Karpas-422 (cell line): ENCODE measurements at regions not wholly inside any gene's neighbourhood (a gene's known extent, or its start where the extent isn't known, plus 50 kb on each side); places are given as distances from the start of the nearest gene placed in this dataset.
"Not testable (repeated sequence)": the region's sequence is repeated elsewhere in the genome, so short reads cannot be mapped to it uniquely, and the experiment has no call there.

ENCODE experiments used
- DNase-seq: peaks from one replicate; pipeline ENCODE4 v3.0.0-alpha.2; 2015
- H2AFZ ChIP-seq: fragments of 200-600 bp; sonication (generic); 2 replicates; pipeline ENCODE4 v1.6.1; 2014; ENCODE audit warnings: antibody characterized with exemption, low read length, mixed read lengths
- H3K27ac ChIP-seq: fragments of 200-600 bp; sonication (generic); 2 replicates; pipeline ENCODE4 v1.5.1; 2014; ENCODE audit warnings: mild to moderate bottlenecking, low read length, moderate library complexity
- H3K27me3 ChIP-seq: fragments of 200-600 bp; sonication (generic); 2 replicates; pipeline ENCODE4 v1.6.1; 2014; ENCODE audit warnings: low read length, mixed read lengths
- H3K36me3 ChIP-seq: fragments of 200-600 bp; sonication (generic); 2 replicates; pipeline ENCODE4 v1.6.1; 2014; ENCODE audit warnings: low read length, mixed read lengths; ENCODE audit not compliant: insufficient read depth
- H3K4me1 ChIP-seq: fragments of 200-600 bp; sonication (generic); 2 replicates; pipeline ENCODE4 v1.6.1; 2014; ENCODE audit warnings: mild to moderate bottlenecking, low read length, mixed read lengths
- H3K4me2 ChIP-seq: fragments of 200-600 bp; sonication (generic); 2 replicates; pipeline ENCODE4 v1.6.1; 2014; ENCODE audit warnings: low read length, low read depth, mild to moderate bottlenecking; ENCODE audit not compliant: poor library complexity, severe bottlenecking
- H3K4me3 ChIP-seq: fragments of 200-600 bp; sonication (generic); 2 replicates; pipeline ENCODE4 v1.5.1; 2014; ENCODE audit warnings: mild to moderate bottlenecking, antibody characterized with exemption, low read length, mixed read lengths
- H3K79me2 ChIP-seq: fragments of 200-600 bp; sonication (generic); 2 replicates; pipeline ENCODE4 v1.6.1; 2014; ENCODE audit warnings: mild to moderate bottlenecking, low read length, mixed read lengths
- H3K9ac ChIP-seq: fragments of 200-600 bp; sonication (generic); 2 replicates; pipeline ENCODE4 v1.6.0; 2014; ENCODE audit warnings: low read length
- H3K9me2 ChIP-seq: fragments of 200-600 bp; sonication (generic), shearing (Covaris generic); replicated peaks from 2 replicates; pipeline ENCODE4 v1.6.0; 2014; ENCODE audit warnings: mild to moderate bottlenecking, low read length, moderate library complexity; ENCODE audit not compliant: insufficient read depth
- H3K9me3 ChIP-seq: fragments of 300-700, 200-600 bp; sonication (generic); 2 replicates; pipeline ENCODE4 v1.6.1; 2014; ENCODE audit warnings: low read length, mixed read lengths
- H4K20me1 ChIP-seq: fragments of 200-600 bp; sonication (generic); 2 replicates; pipeline ENCODE4 v1.6.1; 2014; ENCODE audit warnings: mild to moderate bottlenecking, antibody characterized with exemption, low read length, low read depth; ENCODE audit not compliant: insufficient read depth

DNA sequence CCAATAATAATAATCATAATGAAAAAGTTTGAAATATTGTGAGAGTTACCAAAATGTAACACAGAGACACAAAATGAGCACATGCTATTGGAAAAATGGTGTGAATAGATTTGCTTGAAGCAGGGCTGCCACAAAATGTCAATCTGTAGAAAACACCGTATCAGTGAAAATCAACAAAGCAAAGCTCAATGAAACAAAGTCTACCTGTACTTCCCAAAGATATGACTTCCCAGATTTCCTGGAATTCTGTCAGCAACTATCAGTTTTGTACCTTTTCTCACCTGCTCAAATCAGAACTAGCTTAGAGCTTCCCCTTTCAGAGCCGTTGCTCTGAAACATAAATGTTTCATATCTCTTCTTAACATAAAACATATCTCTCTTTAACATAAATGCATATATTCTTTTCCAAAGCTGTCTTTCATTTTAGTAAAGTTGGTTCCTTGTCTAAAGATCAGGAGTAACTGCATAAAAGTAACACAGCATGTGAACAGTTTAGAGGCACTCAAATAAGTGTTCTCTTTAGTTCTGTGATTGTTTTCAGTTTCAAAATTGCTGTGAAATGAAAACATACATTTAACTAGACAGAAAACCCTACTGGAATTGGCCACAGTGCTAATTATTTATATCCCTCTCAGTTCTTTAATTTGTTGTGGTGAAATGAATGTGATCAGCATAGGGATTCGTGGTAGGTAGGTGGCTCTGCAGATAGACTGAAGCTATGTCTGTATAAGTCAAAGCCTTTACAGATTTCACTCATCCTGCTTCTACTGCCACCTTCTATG, 262.5 kb downstream of the KCNJ3 start:
- H4K20me1 ChIP-seq, result no peaks in the 10 kb centered on the region
- H3K79me2 ChIP-seq, result no peaks in the 10 kb centered on the region
- DNase-seq, result no peak
- H3K27ac ChIP-seq, result no peak overlapping the region
- no peaks in the 10 kb centered on the region for H3K9me2 ChIP-seq
- peaks cover 15% of the 10 kb centered on the region for H3K9me3 ChIP-seq
- H3K4me2 ChIP-seq, result no peak overlapping the region
- H3K27me3 ChIP-seq, result no peaks in the 10 kb centered on the region
- no peak overlapping the region for H2AFZ ChIP-seq
- H3K4me3 ChIP-seq, result no peak overlapping the region
- H3K9ac ChIP-seq, result no peak overlapping the region
- no peaks in the 10 kb centered on the region for H3K4me1 ChIP-seq
- H3K36me3 ChIP-seq, result no peaks in the 10 kb centered on the region

DNA sequence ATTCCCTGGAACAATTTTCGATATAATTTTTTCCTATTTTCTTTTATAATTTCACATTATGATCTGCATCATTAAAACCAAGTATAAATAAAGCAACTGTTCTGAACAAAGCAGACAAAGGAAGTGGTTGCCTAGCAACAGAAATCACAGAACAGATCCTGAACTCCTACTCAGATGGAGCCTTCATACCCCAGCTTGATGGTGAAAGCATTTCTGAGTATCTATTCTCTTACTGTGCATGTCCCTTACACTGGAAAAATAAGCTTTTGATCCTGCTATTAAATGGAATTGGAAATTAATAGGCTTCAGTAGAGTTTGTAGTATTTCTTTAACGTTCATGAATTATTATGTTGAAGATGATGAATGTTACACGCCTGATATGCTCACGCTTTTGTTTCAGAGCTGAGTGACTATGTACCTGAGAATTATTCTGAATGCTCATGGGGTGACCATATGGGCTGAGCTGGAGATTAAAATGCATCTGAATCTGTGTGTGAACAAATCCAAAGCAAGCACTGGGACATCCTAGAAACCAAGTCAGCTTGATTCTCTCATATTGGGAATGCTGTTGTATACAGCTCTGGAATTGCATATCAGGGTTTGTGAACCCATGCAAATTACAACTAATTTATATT, 254.0 kb downstream of the KCNJ3 start:
- no peaks in the 10 kb centered on the region for H3K9me2 ChIP-seq
- DNase-seq, result no peak
- H3K79me2 ChIP-seq, result no peaks in the 10 kb centered on the region
- no peaks in the 10 kb centered on the region for H4K20me1 ChIP-seq
- H3K27me3 ChIP-seq, result no peaks in the 10 kb centered on the region
- H3K4me3 ChIP-seq, result no peak overlapping the region
- H3K9ac ChIP-seq, result no peak overlapping the region
- peaks cover 8% of the 10 kb centered on the region; the same call in 1 of the 2 replicates for H3K9me3 ChIP-seq
- H3K4me1 ChIP-seq, result no peaks in the 10 kb centered on the region
- no peak overlapping the region for H2AFZ ChIP-seq
- H3K36me3 ChIP-seq, result no peaks in the 10 kb centered on the region
- no peak overlapping the region for H3K27ac ChIP-seq
- no peak overlapping the region for H3K4me2 ChIP-seq

DNA sequence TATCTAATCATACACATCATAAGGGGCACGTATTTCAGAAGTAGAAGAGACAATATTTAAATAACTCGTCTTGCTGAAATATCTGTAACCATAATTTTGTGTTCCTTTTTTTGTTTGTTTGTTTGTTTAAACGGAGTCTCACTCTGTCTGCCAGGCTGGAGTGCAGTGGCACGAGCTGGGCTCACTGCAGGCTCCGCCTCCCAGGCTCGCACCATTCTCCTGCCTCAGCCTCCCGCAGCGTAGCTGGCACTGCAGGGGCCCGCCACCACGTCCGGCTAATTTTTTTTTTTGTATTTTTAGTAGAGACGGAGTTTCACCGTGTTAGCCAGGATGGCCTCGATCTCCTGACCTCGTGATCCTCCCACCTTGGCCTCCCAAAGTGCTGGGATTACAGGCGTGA, 248.9 kb downstream of the KCNJ3 start:
- H3K27me3 ChIP-seq, H4K20me1 ChIP-seq, DNase-seq, H3K9me2 ChIP-seq, H3K36me3 ChIP-seq, H3K4me2 ChIP-seq, H3K4me1 ChIP-seq, H2AFZ ChIP-seq, H3K27ac ChIP-seq, H3K4me3 ChIP-seq, H3K9ac ChIP-seq, H3K79me2 ChIP-seq: not testable (repeated sequence)
- H3K9me3 ChIP-seq, result peaks cover 19% of the 10 kb centered on the region; the same call in 1 of the 2 replicates

- no peak for DNase-seq
- Histone ChIP-seq H3K4me3 (no peak overlapping the region), H3K9me3 (peaks cover 14% of the 10 kb centered on the region; the same call in 1 of the 2 replicates), H3K27ac (no peak overlapping the region), H3K9me2 (no peaks in the 10 kb centered on the region), H4K20me1 (no peaks in the 10 kb centered on the region), H3K79me2 (no peaks in the 10 kb centered on the region), H2AFZ (no peak overlapping the region), H3K36me3 (no peaks in the 10 kb centered on the region), H3K4me2 (no peak overlapping the region), H3K27me3 (no peaks in the 10 kb centered on the region), H3K9ac (no peak overlapping the region), H3K4me1 (no peaks in the 10 kb centered on the region)
These were observed 247.5 kb downstream of the KCNJ3 start for GRCh38 chr2:154945984-154946383.

GRCh38 chr2:154941379-154941778, 242.9 kb downstream of the KCNJ3 start:
- H3K4me1 ChIP-seq, result no peaks in the 10 kb centered on the region
- no peaks in the 10 kb centered on the region for H3K79me2 ChIP-seq
- H3K9ac ChIP-seq, result no peak overlapping the region
- no peak for DNase-seq
- H3K27me3 ChIP-seq, result no peaks in the 10 kb centered on the region
- H4K20me1 ChIP-seq, result no peaks in the 10 kb centered on the region
- H2AFZ ChIP-seq, result no peak overlapping the region
- no peak overlapping the region for H3K27ac ChIP-seq
- H3K9me2 ChIP-seq, result no peaks in the 10 kb centered on the region
- H3K9me3 ChIP-seq, result peaks cover 25% of the 10 kb centered on the region; the same call in 1 of the 2 replicates
- H3K4me3 ChIP-seq, result no peak overlapping the region
- no peak overlapping the region for H3K4me2 ChIP-seq
- H3K36me3 ChIP-seq, result no peaks in the 10 kb centered on the region

GRCh38 chr2:154934213-154934612, 235.7 kb downstream of the KCNJ3 start:
- Histone ChIP-seq H2AFZ (no peak overlapping the region), H3K4me2 (no peak overlapping the region)
- DNase-seq, result no peak

GRCh38 chr2:154924531-154924930, 226.0 kb downstream of the KCNJ3 start:
- Histone ChIP-seq H3K4me3 (no peak overlapping the region), H4K20me1 (no peaks in the 10 kb centered on the region), H3K27ac (no peak overlapping the region), H3K9me2 (no peaks in the 10 kb centered on the region), H3K4me2 (no peak overlapping the region), H3K27me3 (no peaks in the 10 kb centered on the region), H3K36me3 (no peaks in the 10 kb centered on the region), H3K79me2 (no peaks in the 10 kb centered on the region), H3K9ac (no peak overlapping the region), H2AFZ (no peak overlapping the region), H3K4me1 (no peaks in the 10 kb centered on the region), H3K9me3 (peaks cover 6% of the 10 kb centered on the region)
- DNase-seq, result no peak

More at GRCh38 chr2:154934213-154934612, 235.7 kb downstream of the KCNJ3 start:
- no peaks in the 10 kb centered on the region for H3K27me3 ChIP-seq
- H3K9me3 ChIP-seq, result peaks cover 25% of the 10 kb centered on the region
- H4K20me1 ChIP-seq, result no peaks in the 10 kb centered on the region
- no peaks in the 10 kb centered on the region for H3K9me2 ChIP-seq
- no peak overlapping the region for H3K27ac ChIP-seq
- H3K36me3 ChIP-seq, result no peaks in the 10 kb centered on the region
- no peak overlapping the region for H3K9ac ChIP-seq
- H3K4me1 ChIP-seq, result no peaks in the 10 kb centered on the region
- H3K4me3 ChIP-seq, result no peak overlapping the region
- H3K79me2 ChIP-seq, result no peaks in the 10 kb centered on the region

DNA sequence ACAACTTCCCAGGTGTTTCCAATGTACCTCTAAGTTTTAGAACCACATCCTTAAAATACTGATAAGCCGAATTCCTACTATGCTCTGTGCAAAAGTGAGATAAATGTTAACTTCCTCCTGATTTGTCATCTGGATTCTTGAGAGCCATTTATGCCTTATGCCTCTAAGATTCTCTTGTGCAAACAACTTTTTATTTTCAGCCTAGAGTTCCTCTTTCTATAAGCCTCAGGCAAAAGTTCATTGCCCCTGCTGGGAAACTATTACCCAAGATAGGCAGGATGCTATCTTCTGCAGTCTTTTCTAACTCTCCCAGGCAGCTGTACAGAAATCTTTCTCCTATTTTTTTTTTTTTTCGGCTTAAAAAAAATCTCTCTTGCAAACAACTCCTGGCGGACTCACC, 216.1 kb downstream of the KCNJ3 start:
- no peaks in the 10 kb centered on the region for H3K9me2 ChIP-seq
- H3K27me3 ChIP-seq, result no peaks in the 10 kb centered on the region
- no peak overlapping the region for H2AFZ ChIP-seq
- H3K4me2 ChIP-seq, result no peak overlapping the region
- no peaks in the 10 kb centered on the region for H3K36me3 ChIP-seq
- H4K20me1 ChIP-seq, result no peaks in the 10 kb centered on the region
- no peak overlapping the region for H3K27ac ChIP-seq
- H3K4me3 ChIP-seq, result no peak overlapping the region
- H3K4me1 ChIP-seq, result no peaks in the 10 kb centered on the region
- H3K9me3 ChIP-seq, result peaks cover 10% of the 10 kb centered on the region; the same call in 1 of the 2 replicates
- H3K9ac ChIP-seq, result no peak overlapping the region
- no peaks in the 10 kb centered on the region for H3K79me2 ChIP-seq
- DNase-seq, result no peak
